DMS153 treated with DMSO at 0.1 percent for 48 hours (cell line): ENCODE measurements at regions not wholly inside any gene's neighbourhood (a gene's known extent, or its start where the extent isn't known, plus 50 kb on each side); places are given as distances from the start of the nearest gene placed in this dataset.
A peak's percentile ranks its signal among the peaks of the same experiment; 100 is the strongest.

Experiments used
- DNase-seq: peaks from one replicate; lab custom pipeline; 2025; ENCODE audit not compliant: unreplicated experiment; lab: John Stamatoyannopoulos, UW

DNA sequence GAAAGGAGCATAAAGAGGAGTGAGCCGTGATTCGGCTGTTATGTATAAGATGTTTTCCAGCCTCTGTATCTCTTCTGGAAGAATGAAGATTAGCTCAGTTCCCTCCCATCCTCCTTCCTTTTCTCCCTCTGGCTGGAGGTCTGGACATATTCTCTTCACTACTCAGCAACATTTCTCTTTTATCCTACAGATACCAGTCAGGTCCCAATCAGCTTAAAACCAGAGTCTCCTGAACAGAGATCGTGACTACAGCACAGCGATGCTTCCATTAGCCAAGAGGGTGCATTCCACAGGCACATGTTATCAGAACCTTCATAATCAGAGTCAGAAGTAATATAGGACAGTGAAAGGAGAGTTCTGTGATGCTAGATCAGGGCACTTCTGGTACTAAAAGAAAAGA lies 133.9 kb upstream of the SOX4 start:
- no peak for DNase-seq

DNA sequence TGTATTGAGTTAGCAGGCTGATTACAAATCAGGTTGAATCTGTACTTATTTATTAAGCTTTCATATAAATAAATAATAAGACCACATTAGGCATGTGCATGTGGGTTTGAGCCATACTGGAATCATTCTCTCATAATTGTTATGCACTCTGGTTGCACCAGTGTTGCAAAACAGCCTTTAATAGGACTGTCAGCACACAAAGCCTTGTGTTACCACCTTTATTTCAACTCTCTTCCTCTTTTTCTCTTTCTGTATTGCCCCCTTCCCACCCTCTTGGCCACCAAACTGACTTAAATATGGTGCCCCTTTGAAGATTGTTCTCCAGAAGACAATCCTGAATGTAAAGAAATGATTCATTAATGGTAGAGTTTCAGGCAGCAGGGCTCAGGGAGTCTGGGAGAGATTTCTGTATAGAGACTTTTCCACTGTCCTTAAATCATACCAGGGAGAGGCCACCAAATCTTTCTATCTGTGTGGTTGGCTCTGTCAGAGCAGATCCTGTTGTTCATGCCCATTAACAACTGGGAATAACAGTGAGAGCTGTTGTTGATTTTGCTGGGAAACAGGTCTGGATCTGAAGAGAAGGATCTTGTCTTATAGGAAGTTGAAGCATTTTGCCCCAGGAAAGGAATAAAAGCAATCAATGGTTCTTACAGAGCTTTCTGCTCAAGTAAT lies 131.6 kb upstream of the SOX4 start:
- DNase-seq: no peak

DNA sequence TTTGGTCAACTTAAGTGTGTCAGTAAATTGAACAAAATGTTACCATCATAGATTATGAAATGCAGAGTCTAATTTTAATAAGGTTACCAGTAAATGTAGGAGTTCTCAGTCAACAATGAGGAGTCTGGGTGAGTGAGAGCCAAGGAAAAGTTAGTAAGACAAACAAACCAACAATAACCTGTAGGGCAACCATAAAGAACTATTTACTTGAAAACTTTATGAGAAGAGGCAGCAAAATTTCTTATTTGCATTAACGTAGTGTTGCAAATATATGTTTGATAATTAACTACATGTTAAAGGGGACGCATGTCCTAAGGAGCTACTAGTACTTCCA lies 131.1 kb upstream of the SOX4 start:
- no peak for DNase-seq

DNA sequence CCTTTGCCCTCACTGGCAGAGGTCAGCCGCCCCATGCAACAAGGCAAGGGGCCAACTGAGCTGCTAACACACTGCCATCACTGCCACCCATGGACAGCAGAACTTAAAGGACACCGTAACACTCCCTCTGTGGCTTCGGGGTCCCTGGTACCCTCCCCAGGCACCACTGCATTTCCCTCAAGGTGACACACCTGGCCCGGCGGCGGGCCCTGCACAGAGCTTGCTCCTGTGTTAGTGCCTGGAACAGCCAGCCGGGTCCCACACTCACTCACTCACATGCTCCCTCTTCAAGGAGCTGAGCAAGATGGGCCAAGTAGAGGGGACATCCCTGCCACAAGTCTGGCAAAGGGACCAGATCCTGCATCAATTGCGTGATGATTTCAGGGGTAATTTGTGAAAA lies 126.5 kb upstream of the SOX4 start:
- no peak for DNase-seq

DNA sequence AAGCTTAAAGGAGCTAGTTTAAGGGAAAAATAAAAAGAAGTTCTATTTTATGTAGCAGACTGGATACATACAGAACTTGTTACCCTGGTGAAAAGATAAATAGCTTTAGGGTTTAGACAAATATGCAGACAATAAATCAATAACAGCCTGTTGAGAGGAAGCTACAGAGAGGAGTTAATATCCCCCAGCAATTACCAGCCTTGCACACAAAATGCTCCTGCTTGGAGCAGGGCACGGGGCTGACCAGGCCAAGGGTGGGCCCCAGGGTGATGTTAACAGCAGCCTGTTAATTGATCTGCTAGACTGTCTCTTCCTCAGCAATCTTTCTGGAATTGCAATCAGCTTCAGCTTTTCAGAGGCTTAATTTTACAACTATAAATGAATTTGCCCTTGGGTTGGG lies 125.1 kb upstream of the SOX4 start:
- DNase-seq: no peak

DNA sequence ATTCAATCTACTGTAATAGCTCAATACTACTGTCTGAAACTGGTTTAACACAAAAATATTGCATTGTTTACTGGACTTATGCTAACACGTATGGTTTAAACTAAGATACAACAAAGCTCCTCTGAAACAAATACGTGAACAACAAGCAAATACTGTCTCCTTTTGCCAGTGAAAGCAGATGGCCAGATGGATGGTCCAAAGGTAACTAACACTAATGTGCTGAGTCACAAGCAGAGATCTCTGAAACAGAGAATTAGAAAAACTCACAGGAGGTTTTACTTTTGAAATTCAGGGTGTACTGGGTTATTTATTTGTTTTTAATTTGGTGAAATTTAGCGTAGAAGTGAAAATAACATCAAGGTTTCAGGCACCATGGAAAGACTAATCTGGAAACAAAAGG lies 124.3 kb upstream of the SOX4 start:
- DNase-seq: no peak

DNA sequence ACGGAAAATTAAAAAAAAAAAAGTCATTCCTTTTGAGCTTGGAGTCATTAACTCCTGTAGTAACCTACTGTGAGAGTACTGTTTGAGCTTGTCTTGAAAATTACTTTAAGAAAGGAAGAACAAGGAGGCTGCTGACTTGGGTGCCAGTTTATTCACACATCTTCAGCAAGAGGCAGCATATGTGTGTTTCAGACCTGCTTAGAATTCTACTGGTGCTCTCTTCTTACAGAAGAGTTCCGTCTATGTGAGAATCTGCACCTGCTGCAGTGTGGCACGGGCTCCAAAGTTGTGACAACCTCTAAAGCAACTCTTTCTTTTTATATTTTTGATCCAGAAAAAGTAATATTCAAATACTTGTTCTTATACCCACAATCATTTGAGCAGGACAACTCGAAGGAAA lies 117.4 kb upstream of the SOX4 start:
- no peak for DNase-seq

DNA sequence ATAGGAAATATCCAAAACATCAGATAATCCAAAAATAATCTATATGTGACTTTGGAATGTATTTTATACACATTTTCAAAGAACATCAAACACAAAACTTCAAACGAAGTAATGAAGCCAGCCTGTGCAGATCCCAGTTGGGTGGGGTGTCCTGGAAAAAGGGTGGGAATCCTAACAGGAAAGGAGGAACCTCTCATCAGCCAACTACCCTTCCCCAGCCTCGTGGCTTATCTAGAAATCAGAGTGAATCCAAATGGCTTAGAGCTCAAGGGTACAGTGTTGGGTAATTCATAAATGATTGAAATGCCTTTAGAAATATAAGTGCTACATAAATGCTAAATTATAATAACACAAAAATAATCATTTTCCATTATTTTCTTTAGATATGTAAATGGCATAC lies 115.1 kb upstream of the SOX4 start:
- DNase-seq: no peak

DNA sequence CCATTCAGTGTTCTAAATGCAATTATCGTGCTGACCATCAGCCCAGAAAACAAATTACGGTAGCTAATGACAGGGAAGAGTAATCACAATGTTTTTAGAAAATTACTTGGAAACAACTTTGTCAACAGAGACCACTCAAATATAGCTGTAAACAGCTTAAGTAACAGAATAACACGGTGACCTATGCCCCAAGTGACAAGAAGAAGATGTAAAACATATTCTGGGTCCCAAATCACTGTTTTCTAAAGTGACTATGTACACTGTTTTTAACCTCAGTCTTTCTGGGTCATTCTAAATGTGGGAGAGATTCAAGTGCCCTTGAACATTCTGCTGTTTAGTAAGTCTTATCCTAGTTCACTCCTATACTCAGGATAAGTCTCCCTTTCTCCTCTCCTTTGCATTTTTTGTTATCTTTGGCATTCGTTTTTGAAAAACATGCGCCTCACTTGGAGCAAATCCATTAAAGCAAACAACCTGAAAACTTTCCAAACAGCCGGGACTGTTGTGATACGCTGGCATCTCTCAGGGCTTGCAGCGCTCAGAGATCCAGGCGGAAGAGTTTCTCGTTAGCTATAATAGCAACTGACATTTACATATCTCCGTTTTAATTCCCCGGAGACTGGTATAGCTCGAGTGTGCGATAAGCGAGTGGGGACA lies 114.5 kb upstream of the SOX4 start:
- peak; percentile 54 for DNase-seq

DNA sequence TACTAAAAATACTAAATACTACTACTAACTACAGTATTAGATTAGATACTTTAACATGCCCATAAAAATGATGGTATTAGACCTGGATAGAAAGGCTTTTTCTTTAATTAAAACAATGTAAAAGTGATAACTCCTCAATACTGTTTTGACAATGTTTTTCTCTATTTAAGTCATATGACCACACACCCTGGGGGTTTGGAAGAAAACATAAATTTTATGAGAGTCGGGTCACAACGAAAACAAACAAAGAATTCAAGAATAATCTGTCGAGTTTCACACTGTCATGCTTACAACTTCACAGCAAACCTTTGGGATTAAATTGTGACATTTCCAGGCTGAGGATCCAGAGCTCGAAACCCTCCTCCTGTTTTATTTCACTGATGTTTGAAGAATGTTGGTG lies 107.4 kb upstream of the SOX4 start:
- no peak for DNase-seq

DNA sequence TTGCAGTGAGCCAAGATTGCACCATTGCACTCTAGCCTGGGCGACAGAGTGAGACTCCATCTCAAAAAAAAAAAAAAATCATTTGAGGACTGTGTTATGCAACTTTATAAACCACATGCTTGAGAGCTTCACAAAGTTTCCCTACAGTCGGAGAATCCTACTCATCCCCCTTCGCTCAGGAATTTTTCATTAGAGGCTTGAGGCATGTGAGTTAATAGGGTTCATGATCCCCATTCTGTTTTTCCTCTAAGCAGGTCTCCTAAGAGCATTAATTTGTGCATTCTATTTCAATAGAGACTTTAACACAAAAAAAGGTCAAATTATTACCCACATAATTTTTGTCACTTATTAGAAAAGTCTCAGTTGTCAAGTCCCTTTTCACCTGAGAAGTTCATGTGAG lies 103.7 kb upstream of the SOX4 start:
- DNase-seq: no peak

DNA sequence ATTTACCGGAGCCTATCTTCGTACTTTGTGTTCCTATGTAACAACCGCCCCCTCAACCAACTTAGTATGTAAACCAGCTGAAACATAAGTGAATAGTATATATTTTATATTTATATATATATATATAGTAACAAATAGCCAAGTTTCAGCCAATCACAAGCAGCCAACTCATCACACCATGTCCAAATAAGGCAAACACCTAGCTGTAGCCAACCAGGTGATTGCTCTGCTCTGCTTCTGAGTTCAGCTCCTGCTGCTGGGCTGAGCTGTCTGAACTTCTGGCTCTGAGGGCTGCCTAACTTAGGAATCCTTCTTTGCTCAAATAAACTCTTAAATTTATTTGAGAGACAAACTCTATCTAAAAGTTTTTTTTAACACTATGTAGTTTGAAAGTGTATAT lies 101.6 kb upstream of the SOX4 start:
- DNase-seq: no peak

DNA sequence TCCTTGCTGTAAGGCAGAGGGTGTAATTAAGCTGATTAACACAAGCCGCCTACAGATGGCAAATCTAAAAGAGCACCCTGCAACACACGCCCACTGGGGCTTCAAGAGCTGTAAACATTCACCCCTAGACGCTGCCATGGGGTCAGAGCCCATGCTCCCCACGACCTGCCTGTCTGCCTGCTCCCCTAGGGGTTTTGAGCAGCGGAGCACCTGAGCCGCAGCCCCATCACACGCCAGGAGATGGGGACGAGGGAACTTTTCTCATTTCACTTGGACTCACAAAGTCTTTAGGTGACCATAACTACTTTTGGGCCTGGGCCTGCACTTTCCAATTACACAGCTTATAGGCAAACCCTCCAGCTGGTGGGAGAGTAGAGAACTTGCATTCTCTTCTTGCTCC lies 99.0 kb upstream of the SOX4 start:
- no peak for DNase-seq

DNA sequence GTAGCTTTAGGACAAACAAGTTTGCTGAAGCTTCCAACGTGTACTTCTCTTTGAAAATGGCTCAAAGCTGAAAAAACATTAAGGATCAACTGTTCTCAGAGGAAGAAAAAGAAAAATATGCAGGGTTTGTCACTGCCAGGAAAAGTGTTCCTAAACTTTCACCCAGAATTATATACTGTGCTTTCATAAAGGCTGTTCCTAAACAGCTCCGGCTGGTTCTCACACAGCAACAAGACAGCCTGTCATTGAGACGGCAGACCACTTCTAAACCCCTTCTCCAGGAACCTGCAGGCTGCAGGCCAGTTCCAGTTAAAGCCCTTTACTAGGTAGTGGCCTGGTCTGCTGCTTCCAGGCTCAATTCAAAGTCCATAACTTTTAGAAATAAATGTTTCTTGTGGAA lies 97.4 kb upstream of the SOX4 start:
- no peak for DNase-seq

DNA sequence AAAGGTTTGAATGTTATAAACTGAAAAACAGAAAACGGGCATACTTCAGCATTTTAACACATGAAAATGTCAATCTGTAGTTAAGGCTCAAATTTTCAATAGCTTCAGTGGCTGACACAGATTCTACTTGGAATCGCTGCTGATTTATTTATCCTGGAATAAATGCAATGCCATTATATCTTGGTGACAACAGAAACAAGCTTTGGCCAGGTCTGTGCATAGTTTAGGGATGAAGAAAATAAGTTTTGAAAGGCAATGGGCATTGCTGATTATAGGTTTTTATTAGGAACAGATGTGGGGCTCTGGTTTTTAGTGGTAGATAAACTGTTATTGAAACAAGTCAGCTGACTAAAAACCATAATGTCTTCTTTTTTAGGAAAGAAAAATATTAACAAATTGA lies 96.8 kb upstream of the SOX4 start:
- DNase-seq: no peak

DNA sequence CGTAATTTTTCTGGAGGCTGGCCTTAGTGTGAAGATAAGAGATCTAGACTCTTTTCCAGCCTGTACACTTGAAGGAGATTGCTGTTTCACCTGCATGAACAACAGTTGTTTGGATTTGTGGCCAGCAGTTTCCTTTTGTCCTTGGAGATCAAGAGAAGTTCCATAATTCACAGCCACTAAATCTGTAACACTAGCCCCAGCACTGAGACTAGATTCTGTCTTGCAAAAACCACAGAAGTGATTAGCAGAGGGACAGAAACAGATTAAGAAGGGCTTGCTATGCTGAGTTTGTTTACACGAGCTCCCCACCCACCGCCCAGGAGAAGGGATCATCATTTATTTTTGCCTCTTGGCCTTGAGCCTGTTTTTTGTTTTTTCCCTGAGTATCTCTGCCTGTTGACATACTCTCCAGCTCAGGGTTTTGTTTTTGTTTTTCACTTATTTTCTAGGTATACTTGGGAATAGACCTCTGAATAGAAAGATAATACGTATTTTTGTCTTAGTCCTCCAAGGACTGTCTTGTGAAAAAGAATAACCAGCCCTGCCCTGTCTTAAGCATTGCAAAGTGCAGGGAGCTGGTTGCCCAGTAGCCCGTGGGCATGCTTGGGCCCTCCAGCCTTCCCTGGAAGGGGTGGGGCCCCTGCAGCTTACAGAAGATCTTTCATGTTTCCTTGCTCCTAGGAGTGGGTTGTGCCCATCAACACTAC lies 93.1 kb upstream of the SOX4 start:
- DNase-seq: no peak

DNA sequence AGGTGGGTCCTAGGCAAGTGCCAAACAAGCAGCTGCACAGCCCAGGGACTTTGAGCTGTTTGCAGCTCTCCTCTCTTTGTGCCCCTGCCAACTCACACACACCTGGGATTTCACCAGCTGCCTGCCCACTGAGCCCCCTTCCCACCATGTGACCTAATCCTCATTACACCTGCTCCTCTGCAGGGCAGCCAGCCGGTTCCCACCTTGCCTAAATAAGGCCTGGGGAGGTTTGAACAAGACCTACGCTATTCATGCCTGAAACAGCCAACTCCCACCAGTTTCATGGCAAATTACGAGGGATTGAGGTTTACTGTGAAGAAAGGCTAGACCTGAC lies 92.6 kb upstream of the SOX4 start:
- DNase-seq: peak; percentile 75

DNA sequence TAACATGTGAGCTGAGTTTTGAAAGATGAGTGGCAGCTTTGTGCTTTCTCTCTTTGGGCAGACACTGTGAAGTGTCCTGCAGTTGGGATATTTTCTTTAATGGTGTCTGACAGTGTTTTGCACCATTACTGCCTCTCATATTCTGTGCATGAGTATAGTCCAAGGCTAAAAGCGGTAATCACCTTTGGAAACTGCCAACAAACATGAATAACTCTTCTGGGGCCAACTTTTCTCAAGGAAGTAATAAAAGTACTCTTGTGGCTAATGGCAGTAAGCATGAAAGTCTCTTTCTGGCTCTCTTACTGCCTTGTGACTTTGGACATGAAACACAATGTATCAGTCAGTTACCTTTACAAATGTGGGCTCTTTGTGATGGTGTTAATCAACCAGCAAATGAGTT lies 91.7 kb upstream of the SOX4 start:
- no peak for DNase-seq

DNA sequence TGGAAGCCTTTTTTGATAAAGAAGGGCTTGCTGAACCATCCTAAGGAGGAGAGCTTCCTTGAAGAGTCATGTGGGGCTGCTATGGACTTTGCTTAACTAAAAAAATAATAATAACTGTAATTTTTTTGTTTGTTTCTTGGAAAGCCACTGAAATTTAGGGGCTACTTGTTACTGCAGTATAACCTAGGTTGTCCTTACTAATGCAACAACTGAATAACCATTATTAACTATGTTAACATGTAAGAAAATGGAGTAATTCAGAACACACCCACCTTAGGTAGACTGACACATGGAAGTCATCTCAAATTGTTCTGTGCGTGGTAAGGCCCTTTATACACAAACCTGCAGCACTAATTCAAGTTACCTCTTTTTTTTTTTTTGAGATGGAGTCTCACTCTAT lies 90.9 kb upstream of the SOX4 start:
- no peak for DNase-seq

DNA sequence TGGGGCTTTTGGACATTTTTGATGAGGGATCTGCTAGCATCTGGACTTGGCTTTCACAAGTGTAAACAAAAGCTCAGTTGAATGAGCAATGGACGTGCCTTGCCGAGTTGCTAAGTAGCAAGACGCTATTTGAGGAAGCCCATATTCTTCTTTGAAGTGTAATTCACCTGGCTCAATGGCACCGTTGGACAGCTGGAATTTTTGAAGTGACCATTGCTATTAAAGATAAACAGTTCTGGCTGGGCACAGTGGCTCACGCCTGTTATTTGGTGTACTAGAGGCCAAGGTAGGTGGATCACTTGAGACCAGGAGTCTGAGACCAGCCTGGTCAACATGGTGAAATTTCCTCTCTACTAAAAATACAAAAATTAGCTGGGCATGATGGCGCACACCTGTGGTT lies 88.8 kb upstream of the SOX4 start:
- no peak for DNase-seq

DNA sequence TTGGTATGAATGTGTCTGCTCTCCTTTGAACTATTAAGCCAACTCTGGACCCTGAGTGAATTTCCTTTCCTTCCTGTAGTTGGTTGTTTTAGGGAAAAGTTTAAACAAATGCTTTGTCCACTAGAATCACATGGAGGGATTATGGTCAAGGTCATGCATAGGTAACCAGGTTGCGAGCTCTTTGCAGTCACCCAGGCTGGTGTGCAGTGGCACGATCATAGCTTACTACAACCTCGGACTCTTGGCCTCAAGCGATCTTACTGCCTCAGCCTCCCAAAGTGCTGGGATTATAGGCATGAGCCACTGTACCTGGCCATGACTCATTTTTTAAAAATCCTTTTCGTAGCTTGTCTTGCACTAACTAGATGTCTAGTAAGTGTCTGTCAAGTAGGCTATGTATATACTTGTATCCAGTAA lies 88.0 kb upstream of the SOX4 start:
- no peak for DNase-seq

DNA sequence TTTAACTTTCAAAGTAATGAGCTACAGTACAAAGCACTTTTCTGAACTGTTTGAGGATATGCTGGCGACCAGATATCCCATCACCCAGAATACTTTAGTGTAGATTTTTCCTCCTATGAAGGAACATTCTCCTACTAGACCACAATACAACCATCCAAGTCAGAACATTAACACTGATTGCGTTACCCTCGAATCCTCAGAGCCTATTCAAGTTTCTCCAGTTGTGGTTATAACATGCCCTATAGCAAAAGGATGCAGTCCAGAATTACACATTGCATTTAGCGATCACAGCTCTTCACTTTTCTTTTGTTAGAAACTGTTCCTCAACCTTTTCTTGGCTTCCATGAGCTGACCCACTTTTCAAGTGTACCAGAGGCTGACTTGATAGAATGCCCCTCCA lies 87.4 kb upstream of the SOX4 start:
- DNase-seq: no peak

DNA sequence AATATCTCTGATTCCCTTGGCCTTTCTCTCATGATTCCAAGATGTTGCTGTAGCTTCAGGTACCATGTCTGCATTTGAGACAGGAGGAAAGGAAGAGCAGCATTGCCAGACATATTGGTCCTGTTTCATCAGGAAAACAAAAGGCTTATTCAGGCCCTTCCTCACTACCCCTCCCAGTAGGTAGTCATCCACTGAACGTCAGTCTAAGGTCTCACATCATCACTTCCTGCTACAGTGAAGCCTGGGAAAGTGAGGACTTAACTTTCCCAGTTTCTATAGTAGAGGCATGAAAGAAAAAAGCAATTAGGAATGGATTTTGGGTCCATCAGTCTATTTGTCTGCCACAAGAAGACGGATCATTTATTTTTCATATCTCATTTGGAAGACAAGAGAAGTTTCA lies 85.7 kb upstream of the SOX4 start:
- no peak for DNase-seq
